ENCODE measurements at regions not wholly inside any gene's neighbourhood (a gene's known extent, or its start where the extent isn't known, plus 50 kb on each side); places are given as distances from the start of the nearest gene placed in this dataset.

- no peak for TF ChIP-seq CTCF (IDR thresholded peaks at IDR 0.05; ENCODE audit: poor library complexity)
- no peak for TF ChIP-seq EZH2 (IDR thresholded peaks at IDR 0.05; ENCODE audit: borderline replicate concordance)
- TF ChIP-seq EZH2phosphoT487 (IDR thresholded peaks at IDR 0.05; ENCODE audit: low read depth, severe bottlenecking, unreplicated experiment) = no peak
These were observed 198.1 kb upstream of the NRSN1 start for GRCh38 chr6:23927935-23928334.
